Activated CD4-positive, CD25-positive, alpha-beta regulatory T cell treated with anti-CD3 and anti-CD28 coated beads, Interleukin-2, amount 50 U/mL, for 24 hours (primary cell): ENCODE measurements at regions not wholly inside any gene's neighbourhood (a gene's known extent, or its start where the extent isn't known, plus 50 kb on each side); places are given as distances from the start of the nearest gene placed in this dataset.

Experiments
- ATAC-seq, 2 donors: fragments of 150-1000 bp; cut with Tn5 transposase; one replicate each; pipeline ENCODE4 v1.10.0; 2021; ENCODE audit warnings: mild to moderate bottlenecking in 1 of 2, moderate library complexity in 1 of 2

GRCh38 chr18:66728951-66729350 lies 125.1 kb upstream of the CDH19 start:
- no peak for ATAC-seq

- no peak for ATAC-seq
Observed at GRCh38 chr18:66727991-66728390, 124.1 kb upstream of the CDH19 start.

GRCh38 chr18:66724664-66725356 lies 120.9 kb upstream of the CDH19 start:
- no peak for ATAC-seq

- ATAC-seq, result no peak
Observed at GRCh38 chr18:66722671-66723070, 118.8 kb upstream of the CDH19 start.

GRCh38 chr18:66708646-66709045 lies 104.8 kb upstream of the CDH19 start:
- ATAC-seq, result no peak

GRCh38 chr18:66707473-66707872 lies 103.6 kb upstream of the CDH19 start:
- no peak for ATAC-seq

- ATAC-seq, result no peak
Observed at GRCh38 chr18:66695281-66695680, 91.4 kb upstream of the CDH19 start.

- no peak for ATAC-seq
Observed at GRCh38 chr18:66694852-66695251, 91.0 kb upstream of the CDH19 start.

GRCh38 chr18:66687635-66688034 lies 83.7 kb upstream of the CDH19 start:
- no peak for ATAC-seq

- no peak for ATAC-seq
Observed at GRCh38 chr18:66682855-66683322, 79.0 kb upstream of the CDH19 start.

GRCh38 chr18:66676699-66677098 lies 72.8 kb upstream of the CDH19 start:
- ATAC-seq, result no peak

GRCh38 chr18:66674286-66674685 lies 70.4 kb upstream of the CDH19 start:
- ATAC-seq, result no peak

- ATAC-seq, result no peak
Observed at GRCh38 chr18:66668706-66669105, 64.8 kb upstream of the CDH19 start.

GRCh38 chr18:66662632-66663031 lies 58.7 kb upstream of the CDH19 start:
- ATAC-seq, result no peak

- no peak for ATAC-seq
Observed at GRCh38 chr18:66655407-66655806, 51.5 kb upstream of the CDH19 start.
